ENCODE measurements at regions not wholly inside any gene's neighbourhood (a gene's known extent, or its start where the extent isn't known, plus 50 kb on each side); places are given as distances from the start of the nearest gene placed in this dataset.

GRCh38 chr6:26214803-26215584, 127.8 kb downstream of the HFE start:
- Mint-ChIP-seq H3K27me3 (no peaks in the 10 kb centered on the region), H3K9me3 (ENCODE audit: low read depth) (no peaks in the 10 kb centered on the region), H3K27ac (no peak overlapping the region), H3K36me3 (ENCODE audit: insufficient read depth) (no peaks in the 10 kb centered on the region), H3K4me1 (ENCODE audit: low read depth) (peaks cover 9% of the 10 kb centered on the region), H3K4me3 (ENCODE audit: low read depth) (no peak overlapping the region)
- no peak for DNase-seq (ENCODE audit: low spot score, unreplicated experiment)
- TF ChIP-seq, protein P1, sequence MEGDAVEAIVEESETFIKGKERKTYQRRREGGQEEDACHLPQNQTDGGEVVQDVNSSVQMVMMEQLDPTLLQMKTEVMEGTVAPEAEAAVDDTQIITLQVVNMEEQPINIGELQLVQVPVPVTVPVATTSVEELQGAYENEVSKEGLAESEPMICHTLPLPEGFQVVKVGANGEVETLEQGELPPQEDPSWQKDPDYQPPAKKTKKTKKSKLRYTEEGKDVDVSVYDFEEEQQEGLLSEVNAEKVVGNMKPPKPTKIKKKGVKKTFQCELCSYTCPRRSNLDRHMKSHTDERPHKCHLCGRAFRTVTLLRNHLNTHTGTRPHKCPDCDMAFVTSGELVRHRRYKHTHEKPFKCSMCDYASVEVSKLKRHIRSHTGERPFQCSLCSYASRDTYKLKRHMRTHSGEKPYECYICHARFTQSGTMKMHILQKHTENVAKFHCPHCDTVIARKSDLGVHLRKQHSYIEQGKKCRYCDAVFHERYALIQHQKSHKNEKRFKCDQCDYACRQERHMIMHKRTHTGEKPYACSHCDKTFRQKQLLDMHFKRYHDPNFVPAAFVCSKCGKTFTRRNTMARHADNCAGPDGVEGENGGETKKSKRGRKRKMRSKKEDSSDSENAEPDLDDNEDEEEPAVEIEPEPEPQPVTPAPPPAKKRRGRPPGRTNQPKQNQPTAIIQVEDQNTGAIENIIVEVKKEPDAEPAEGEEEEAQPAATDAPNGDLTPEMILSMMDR (IDR thresholded peaks at IDR 0.05; ENCODE audit: unreplicated experiment), result no peak

- H3K27me3 Mint-ChIP-seq, result no peaks in the 10 kb centered on the region
- TF ChIP-seq, protein P1 (IDR thresholded peaks at IDR 0.05; ENCODE audit: unreplicated experiment), result no peak
- no peaks in the 10 kb centered on the region for H3K36me3 Mint-ChIP-seq (ENCODE audit: insufficient read depth)
- peaks cover 16% of the 10 kb centered on the region for H3K4me1 Mint-ChIP-seq (ENCODE audit: low read depth)
- no peak overlapping the region for H3K4me3 Mint-ChIP-seq (ENCODE audit: low read depth)
- no peak overlapping the region for H3K27ac Mint-ChIP-seq
- H3K9me3 Mint-ChIP-seq (ENCODE audit: low read depth), result no peaks in the 10 kb centered on the region
- DNase-seq (ENCODE audit: low spot score, unreplicated experiment), result no peak
Observed at GRCh38 chr6:26215585-26216358, 128.5 kb downstream of the HFE start.

DNA sequence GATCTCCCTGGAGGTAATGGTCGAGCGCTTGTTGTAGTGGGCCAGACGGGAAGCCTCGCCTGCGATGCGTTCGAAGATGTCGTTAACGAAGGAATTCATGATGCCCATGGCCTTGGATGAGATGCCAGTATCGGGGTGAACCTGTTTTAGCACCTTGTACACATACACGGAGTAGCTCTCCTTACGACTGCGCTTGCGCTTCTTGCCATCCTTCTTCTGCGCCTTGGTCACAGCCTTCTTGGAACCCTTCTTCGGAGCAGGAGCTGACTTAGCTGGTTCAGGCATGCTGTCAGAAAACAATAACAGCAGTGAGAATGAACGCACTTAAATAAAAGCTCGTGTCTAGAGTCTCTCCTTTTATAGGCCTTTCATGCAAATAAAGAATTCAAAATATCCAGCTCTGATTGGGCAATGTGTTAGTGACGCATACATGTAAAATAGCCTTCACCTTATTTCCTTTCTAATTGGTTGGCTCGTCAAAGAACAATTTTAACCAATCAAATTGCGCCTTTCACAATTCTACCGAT, 129.2 kb downstream of the HFE start:
- no peaks in the 10 kb centered on the region for H3K36me3 Mint-ChIP-seq (ENCODE audit: insufficient read depth)
- H3K27me3 Mint-ChIP-seq, result no peaks in the 10 kb centered on the region
- peaks cover 16% of the 10 kb centered on the region for H3K4me1 Mint-ChIP-seq (ENCODE audit: low read depth)
- no peaks in the 10 kb centered on the region for H3K9me3 Mint-ChIP-seq (ENCODE audit: low read depth)
- no peak overlapping the region for H3K27ac Mint-ChIP-seq
- no peak overlapping the region for H3K4me3 Mint-ChIP-seq (ENCODE audit: low read depth)
- TF ChIP-seq, protein P1 (IDR thresholded peaks at IDR 0.05; ENCODE audit: unreplicated experiment), result no peak
- DNase-seq (ENCODE audit: low spot score, unreplicated experiment), result no peak

GRCh38 chr6:26216886-26217713, 129.9 kb downstream of the HFE start:
- peaks cover 16% of the 10 kb centered on the region for H3K4me1 Mint-ChIP-seq (ENCODE audit: low read depth)
- no peak overlapping the region for H3K4me3 Mint-ChIP-seq (ENCODE audit: low read depth)
- no peaks in the 10 kb centered on the region for H3K27me3 Mint-ChIP-seq
- TF ChIP-seq, protein P1 (IDR thresholded peaks at IDR 0.05; ENCODE audit: unreplicated experiment), result peak; percentile 50
- no peaks in the 10 kb centered on the region for H3K9me3 Mint-ChIP-seq (ENCODE audit: low read depth)
- no peaks in the 10 kb centered on the region for H3K36me3 Mint-ChIP-seq (ENCODE audit: insufficient read depth)
- peak; percentile 75 for DNase-seq (ENCODE audit: low spot score, unreplicated experiment)
- no peak overlapping the region for H3K27ac Mint-ChIP-seq

- H3K36me3 Mint-ChIP-seq (ENCODE audit: insufficient read depth), result no peaks in the 10 kb centered on the region
- H3K9me3 Mint-ChIP-seq (ENCODE audit: low read depth), result no peaks in the 10 kb centered on the region
- H3K4me1 Mint-ChIP-seq (ENCODE audit: low read depth), result peaks cover 19% of the 10 kb centered on the region
- DNase-seq (ENCODE audit: low spot score, unreplicated experiment), result no peak
- TF ChIP-seq, protein P1 (IDR thresholded peaks at IDR 0.05; ENCODE audit: unreplicated experiment), result no peak
- H3K27ac Mint-ChIP-seq, result no peak overlapping the region
- H3K4me3 Mint-ChIP-seq (ENCODE audit: low read depth), result no peak overlapping the region
- H3K27me3 Mint-ChIP-seq, result no peaks in the 10 kb centered on the region
Observed at GRCh38 chr6:26217714-26218075, 130.5 kb downstream of the HFE start.

Measured in progenitor cell of endocrine pancreas (in vitro differentiated cells).